Loucy (cell line): ENCODE measurements at regions not wholly inside any gene's neighbourhood (a gene's known extent, or its start where the extent isn't known, plus 50 kb on each side); places are given as distances from the start of the nearest gene placed in this dataset.

Experiments
- CTCF ChIP-seq: fragments of 200-600 bp; sonication (generic); conservative IDR thresholded peaks from 2 replicates; pipeline ENCODE4 v1.5.1; 2014; ENCODE audit warnings: mild to moderate bottlenecking, antibody characterized with exemption, low read length
- EZH2phosphoT487 ChIP-seq: fragments of 200-600 bp; IDR thresholded peaks from 2 replicates; pipeline ENCODE4 v1.6.1; 2018; ENCODE audit warnings: antibody characterized with exemption, mild to moderate bottlenecking, moderate library complexity, borderline replicate concordance

DNA sequence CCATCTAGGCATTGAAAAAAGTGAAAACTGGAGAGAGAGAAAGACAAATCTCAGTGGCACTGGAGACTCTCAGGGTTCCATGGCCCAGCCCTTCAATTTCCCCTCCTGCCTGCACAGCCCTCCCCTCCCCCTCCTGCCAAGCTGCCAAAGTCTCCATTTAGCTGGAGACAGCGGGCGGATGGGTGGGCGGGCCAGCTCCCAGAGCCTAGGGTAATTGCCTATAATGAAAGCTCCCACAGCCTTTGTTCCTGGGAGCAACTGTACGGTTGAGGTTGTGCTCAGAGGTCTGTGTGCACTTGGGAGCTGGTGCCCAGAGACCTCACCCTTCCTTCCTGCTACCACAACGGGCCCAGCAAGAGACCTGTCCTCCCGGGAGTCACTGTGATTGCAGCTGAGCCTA is 89.6 kb downstream of the NAV1 start:
- TF ChIP-seq CTCF: no peak
- TF ChIP-seq EZH2phosphoT487: no peak
